Adrenal gland (tissue), 5 donors: ENCODE measurements at regions not wholly inside any gene's neighbourhood (a gene's known extent, or its start where the extent isn't known, plus 50 kb on each side); places are given as distances from the start of the nearest gene placed in this dataset.

Experiments
- POLR2A ChIP-seq, 2 donors: fragments of 450-650 bp; IDR thresholded peaks; one replicate each; pipeline ENCODE4 v1.6.1; 2017; ENCODE audit warnings: antibody characterized with exemption in 2 of 2, mild to moderate bottlenecking in 2 of 2, moderate library complexity in 1 of 2
- TF ChIP-seq, protein P1 (sequence below), 6 experiments: fragments of 450-650 bp in 4 of 6; fragments of 200-600 bp in 2 of 6; sonication (generic) in 1 of 6; IDR thresholded peaks; 1 replicate in 5 of 6; 2 replicates in 1 of 6; pipeline versions ENCODE4 v1.5.1 to v1.8.0; 2016 to 2021; ENCODE audit warnings: antibody characterized with exemption in 6 of 6, mild to moderate bottlenecking in 2 of 6, moderate library complexity in 1 of 6
- donor health status: DM: no; HTN: no; CAD: no.

DNA sequence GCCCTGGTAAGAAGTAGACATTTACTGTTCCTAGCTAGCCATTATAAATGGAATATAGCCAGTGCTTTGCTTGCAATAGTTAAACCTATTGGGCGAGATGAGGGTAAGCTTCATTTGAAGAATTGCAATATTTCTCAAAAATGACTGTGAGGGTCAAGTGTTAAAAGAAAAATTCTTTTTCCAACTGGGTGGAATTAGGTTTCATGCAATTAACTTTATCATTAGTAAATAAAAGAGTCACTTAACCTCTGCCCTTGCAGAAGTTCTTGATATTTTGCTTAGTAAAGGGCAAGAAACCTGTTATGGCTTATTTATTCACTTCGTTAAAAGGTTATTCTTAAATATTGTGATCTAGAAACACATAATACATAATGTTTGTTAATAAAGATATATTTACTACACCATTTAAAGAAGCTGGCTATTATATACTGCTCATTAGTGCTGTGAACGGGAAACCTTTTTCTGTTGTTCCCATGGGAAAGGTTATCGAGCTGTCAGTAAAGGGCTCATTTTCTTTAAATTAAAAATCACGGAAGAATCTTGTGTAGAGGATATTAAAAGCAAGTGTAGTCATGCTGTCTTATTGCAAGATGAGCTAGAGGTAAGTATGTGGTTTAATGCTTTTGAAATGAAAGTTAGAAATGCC lies 370.5 kb downstream of the CSNK1G3 start:
- TF ChIP-seq, protein P1, sequence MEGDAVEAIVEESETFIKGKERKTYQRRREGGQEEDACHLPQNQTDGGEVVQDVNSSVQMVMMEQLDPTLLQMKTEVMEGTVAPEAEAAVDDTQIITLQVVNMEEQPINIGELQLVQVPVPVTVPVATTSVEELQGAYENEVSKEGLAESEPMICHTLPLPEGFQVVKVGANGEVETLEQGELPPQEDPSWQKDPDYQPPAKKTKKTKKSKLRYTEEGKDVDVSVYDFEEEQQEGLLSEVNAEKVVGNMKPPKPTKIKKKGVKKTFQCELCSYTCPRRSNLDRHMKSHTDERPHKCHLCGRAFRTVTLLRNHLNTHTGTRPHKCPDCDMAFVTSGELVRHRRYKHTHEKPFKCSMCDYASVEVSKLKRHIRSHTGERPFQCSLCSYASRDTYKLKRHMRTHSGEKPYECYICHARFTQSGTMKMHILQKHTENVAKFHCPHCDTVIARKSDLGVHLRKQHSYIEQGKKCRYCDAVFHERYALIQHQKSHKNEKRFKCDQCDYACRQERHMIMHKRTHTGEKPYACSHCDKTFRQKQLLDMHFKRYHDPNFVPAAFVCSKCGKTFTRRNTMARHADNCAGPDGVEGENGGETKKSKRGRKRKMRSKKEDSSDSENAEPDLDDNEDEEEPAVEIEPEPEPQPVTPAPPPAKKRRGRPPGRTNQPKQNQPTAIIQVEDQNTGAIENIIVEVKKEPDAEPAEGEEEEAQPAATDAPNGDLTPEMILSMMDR (IDR thresholded peaks at IDR 0.05) = no peak
- TF ChIP-seq POLR2A (IDR thresholded peaks at IDR 0.05) = no peak
